HG03442 (cell line): ENCODE measurements at regions not wholly inside any gene's neighbourhood (a gene's known extent, or its start where the extent isn't known, plus 50 kb on each side); places are given as distances from the start of the nearest gene placed in this dataset.
A peak's percentile ranks its signal among the peaks of the same experiment; 100 is the strongest.
"Not testable (repeated sequence)": the region's sequence is repeated elsewhere in the genome, so short reads cannot be mapped to it uniquely, and the experiment has no call there.

ENCODE experiments used
- ATAC-seq: cut with Tn5 transposase; IDR thresholded peaks from one replicate; pipeline ENCODE4 v1.9.1; 2021; ENCODE audit warnings: mild to moderate bottlenecking, moderate library complexity; ENCODE audit not compliant: unreplicated experiment

GRCh38 chr3:191148131-191148530, 50.9 kb upstream of the OSTN start:
- ATAC-seq = no peak

- no peak for ATAC-seq
Observed at GRCh38 chr3:191143224-191143623, 55.8 kb upstream of the OSTN start.

- ATAC-seq = no peak
Observed at GRCh38 chr3:191141728-191142127, 57.3 kb upstream of the OSTN start.

GRCh38 chr3:191139736-191140135, 59.3 kb upstream of the OSTN start:
- peak; percentile 56 for ATAC-seq

GRCh38 chr3:191138937-191139336, 60.1 kb upstream of the OSTN start:
- peak; percentile 38 for ATAC-seq

- no peak for ATAC-seq
Observed at GRCh38 chr3:191137708-191138107, 61.3 kb upstream of the OSTN start.

GRCh38 chr3:191136347-191136746, 62.7 kb upstream of the OSTN start:
- no peak for ATAC-seq

GRCh38 chr3:191135175-191135574, 63.9 kb upstream of the OSTN start:
- no peak for ATAC-seq

GRCh38 chr3:191133359-191133758, 65.7 kb upstream of the OSTN start:
- no peak for ATAC-seq

GRCh38 chr3:191131305-191131704, 67.7 kb upstream of the OSTN start:
- ATAC-seq = no peak

- ATAC-seq = not testable (repeated sequence)
Observed at GRCh38 chr3:191124891-191125290, 74.2 kb upstream of the OSTN start.

- ATAC-seq = no peak
Observed at GRCh38 chr3:191123946-191124345, 75.1 kb upstream of the OSTN start.

GRCh38 chr3:191123231-191123630, 75.8 kb upstream of the OSTN start:
- no peak for ATAC-seq

- no peak for ATAC-seq
Observed at GRCh38 chr3:191120447-191121298, 78.4 kb upstream of the OSTN start.

- peak; percentile 70 for ATAC-seq
Observed at GRCh38 chr3:191119415-191120295, 79.4 kb upstream of the OSTN start.

GRCh38 chr3:191111722-191112121, 87.3 kb upstream of the OSTN start:
- no peak for ATAC-seq

- peak; percentile 67 for ATAC-seq
Observed at GRCh38 chr3:191105418-191105817, 93.6 kb upstream of the OSTN start.

GRCh38 chr3:191100516-191100915, 98.5 kb upstream of the OSTN start:
- ATAC-seq = no peak

GRCh38 chr3:191094057-191094845, 104.8 kb upstream of the OSTN start:
- no peak for ATAC-seq

- no peak for ATAC-seq
Observed at GRCh38 chr3:191087391-191087790, 111.7 kb upstream of the OSTN start.

- ATAC-seq = no peak
Observed at GRCh38 chr3:191085091-191085490, 114.0 kb upstream of the OSTN start.
